Adrenal gland (tissue), 9 donors: ENCODE measurements at regions not wholly inside any gene's neighbourhood (a gene's known extent, or its start where the extent isn't known, plus 50 kb on each side); places are given as distances from the start of the nearest gene placed in this dataset.

ENCODE experiments used
- DNase-seq, 7 donors: peaks; one replicate each; pipeline ENCODE4 v3.0.0-alpha.2; 2019 to 2020
- H3K27ac ChIP-seq, 5 donors: fragments of 200-600 bp; sonication (generic) in 4 of 5; 1 replicate in 3 of 5; 2 replicates in 2 of 5; pipeline versions ENCODE4 v1.5.1 to v1.8.0; 2016 to 2020; ENCODE audit warnings: mild to moderate bottlenecking in 1 of 5
- H3K27me3 ChIP-seq: fragments of 200-600 bp; 2 replicates; pipeline ENCODE4 v1.8.0; 2021
- H3K36me3 ChIP-seq, 2 donors: fragments of 200-600 bp; replicated peaks in 1 of 2; 1 replicate in 1 of 2; 2 replicates in 1 of 2; pipeline versions ENCODE4 v1.5.1 to v1.8.0; 2018 to 2022
- H3K4me1 ChIP-seq, 2 donors: fragments of 200-600 bp; replicated peaks in 1 of 2; 1 replicate in 1 of 2; 2 replicates in 1 of 2; pipeline versions ENCODE4 v1.5.1 to v1.8.0; 2018 to 2021
- H3K4me3 ChIP-seq, 4 donors: fragments of 200-600 bp; sonication (generic) in 3 of 4; one replicate each; pipeline ENCODE4 v1.5.1; 2016 to 2018
- H3K9me3 ChIP-seq, 3 donors: fragments of 200-600 bp; sonication (generic) in 1 of 3; replicated peaks in 1 of 3; 1 replicate in 2 of 3; 2 replicates in 1 of 3; pipeline versions ENCODE4 v1.5.1 to v1.8.0; 2016 to 2021
- CTCF ChIP-seq, 6 experiments: fragments of 450-650 bp in 4 of 6; fragments of 200-600 bp in 2 of 6; sonication (generic) in 1 of 6; IDR thresholded peaks; 1 replicate in 5 of 6; 2 replicates in 1 of 6; pipeline versions ENCODE4 v1.5.1 to v1.8.0; 2016 to 2021; ENCODE audit warnings: antibody characterized with exemption in 6 of 6, mild to moderate bottlenecking in 2 of 6, moderate library complexity in 1 of 6
- POLR2A ChIP-seq, 2 donors: fragments of 450-650 bp; IDR thresholded peaks; one replicate each; pipeline ENCODE4 v1.6.1; 2017; ENCODE audit warnings: antibody characterized with exemption in 2 of 2, mild to moderate bottlenecking in 2 of 2, moderate library complexity in 1 of 2
- WGBS, 4 donors: extraction: QIAGEN DNeasy Blood & Tissue Kit in 2 of 4; methylation state at CpG; one replicate each; pipeline versions ENCODE4 v1.1.5 to v1.1.7; 2013 to 2017; 5-methylcytosine and 5-hydroxymethylcytosine counted together
- intact Hi-C, 2 donors: fragments of 100-400 bp; cut with DNase I; formaldehyde crosslinking; loops; one replicate each; pipeline versions ENCODE4 v1.14.1 to v1.15.0; 2022 to 2023
- donor health status: healthy with polysubstance abuse.
- donor health status: Bipolar disorder and iron deficiency.
- donor health status: DM: yes; HTN: yes; CAD: no.
- donor health status: DM: no; HTN: no; CAD: no.
- donor health status: DM: no; HTN: no; CAD: no.

- intact Hi-C loops: no loop called here
- TF ChIP-seq CTCF (IDR thresholded peaks at IDR 0.05) (no peak), POLR2A (IDR thresholded peaks at IDR 0.05) (no peak)
- H3K4me3 ChIP-seq: no peak overlapping the region
Observed at GRCh38 chr10:4639960-4640359, 186.0 kb upstream of the AKR1E2 start.

DNA sequence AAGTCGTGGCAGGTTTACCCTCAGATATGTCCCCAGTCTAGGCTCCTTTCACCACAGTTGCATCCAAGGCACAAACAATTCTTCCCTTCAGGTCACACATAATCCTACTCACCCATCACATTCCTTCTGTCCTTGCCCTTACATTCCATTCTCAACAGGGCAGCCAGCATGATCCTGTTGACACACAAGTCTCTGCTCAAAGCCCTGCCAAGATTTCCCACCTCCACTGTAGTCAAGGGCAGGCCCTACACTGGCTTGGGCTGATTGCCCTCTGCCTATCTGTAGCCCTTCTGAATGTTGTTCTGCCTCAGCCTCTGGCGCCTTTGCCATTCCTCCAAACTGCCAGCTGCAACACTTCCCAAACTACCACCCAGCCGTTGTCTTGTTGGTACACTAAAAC is 187.9 kb upstream of the AKR1E2 start:
- TF ChIP-seq POLR2A (IDR thresholded peaks at IDR 0.05) (no peak), CTCF (IDR thresholded peaks at IDR 0.05) (no peak)
- Histone ChIP-seq H3K4me1 (no peaks in the 10 kb centered on the region), H3K4me3 (no peak overlapping the region), H3K27ac (no peak overlapping the region), H3K27me3 (no peaks in the 10 kb centered on the region), H3K9me3 (no peaks in the 10 kb centered on the region), H3K36me3 (no peaks in the 10 kb centered on the region)
- whole genome bisulfite sequencing, 4 donors: 72 to 86% (median 76%) methylated on average over 3 of the region's 3 CpGs
- no peak for DNase-seq
- intact Hi-C loops: no loop called here

More at GRCh38 chr10:4639960-4640359, 186.0 kb upstream of the AKR1E2 start:
- Histone ChIP-seq H3K27ac (no peak overlapping the region), H3K9me3 (no peaks in the 10 kb centered on the region), H3K4me1 (no peaks in the 10 kb centered on the region), H3K36me3 (no peaks in the 10 kb centered on the region), H3K27me3 (no peaks in the 10 kb centered on the region)
- DNase-seq: no peak
- 53 to 74% (median 59%) methylated on average over 2 of the region's 2 CpGs for WGBS, 4 donors

DNA sequence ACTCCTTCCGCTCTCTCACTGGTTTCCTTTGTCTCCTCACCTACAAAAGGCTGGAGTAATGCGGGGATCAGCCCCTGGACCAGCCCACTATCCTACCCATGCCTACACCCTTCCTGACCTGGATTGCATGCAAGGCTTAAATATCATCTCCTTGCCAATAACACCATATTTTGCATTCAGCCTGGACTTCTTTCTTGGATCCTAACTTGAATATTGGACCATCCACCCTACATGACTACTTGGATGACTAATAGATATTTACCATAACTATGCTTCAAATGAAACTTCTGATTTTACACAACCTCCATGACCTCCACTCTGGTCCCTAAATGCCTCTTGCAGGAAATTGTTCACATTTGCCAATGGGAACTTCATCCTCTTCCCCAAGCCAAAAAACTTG is 188.3 kb upstream of the AKR1E2 start:
- no peak for TF ChIP-seq POLR2A (IDR thresholded peaks at IDR 0.05)
- TF ChIP-seq CTCF (IDR thresholded peaks at IDR 0.05): no peak
- intact Hi-C loops: no loop called here
- no peaks in the 10 kb centered on the region for H3K9me3 ChIP-seq
- H3K27ac ChIP-seq: no peak overlapping the region
- no peaks in the 10 kb centered on the region for H3K4me1 ChIP-seq
- 87 to 95% (median 91%) methylated on average over 2 of the region's 2 CpGs for WGBS, 4 donors
- H3K4me3 ChIP-seq: no peak overlapping the region
- no peaks in the 10 kb centered on the region for H3K36me3 ChIP-seq
- H3K27me3 ChIP-seq: no peaks in the 10 kb centered on the region
- no peak for DNase-seq

DNA sequence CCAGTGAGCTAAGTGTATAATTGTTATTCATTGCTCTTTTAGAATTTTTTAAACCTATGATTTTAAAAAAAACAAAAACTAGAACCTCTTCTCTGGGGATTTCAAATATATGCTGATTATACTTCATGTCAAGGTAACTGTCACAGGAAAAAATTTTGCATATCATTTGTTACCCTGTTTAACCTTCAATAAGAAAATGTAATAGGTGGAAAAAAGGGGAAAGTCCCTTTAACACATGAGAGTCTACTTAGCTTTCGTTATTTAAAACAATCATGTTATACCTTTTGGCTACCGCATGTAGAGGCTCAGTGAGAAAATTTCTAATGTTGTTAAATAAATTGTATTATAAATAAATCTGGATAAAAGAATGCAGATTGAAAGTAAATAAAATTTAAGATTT is 190.1 kb upstream of the AKR1E2 start:
- no peaks in the 10 kb centered on the region for H3K36me3 ChIP-seq
- H3K27me3 ChIP-seq: no peaks in the 10 kb centered on the region
- no peak overlapping the region for H3K27ac ChIP-seq
- DNase-seq: no peak
- no peaks in the 10 kb centered on the region for H3K4me1 ChIP-seq
- no peak overlapping the region for H3K4me3 ChIP-seq
- TF ChIP-seq POLR2A (IDR thresholded peaks at IDR 0.05) (no peak), CTCF (IDR thresholded peaks at IDR 0.05) (no peak)
- H3K9me3 ChIP-seq: no peaks in the 10 kb centered on the region
- WGBS, 4 donors: 88 to 95% (median 88%) methylated on average over 2 of the region's 2 CpGs
- intact Hi-C loops: no loop called here
